Glomerular visceral epithelial cell (primary cell): ENCODE measurements at regions not wholly inside any gene's neighbourhood (a gene's known extent, or its start where the extent isn't known, plus 50 kb on each side); places are given as distances from the start of the nearest gene placed in this dataset.
"Not testable (repeated sequence)": the region's sequence is repeated elsewhere in the genome, so short reads cannot be mapped to it uniquely, and the experiment has no call there.

Experiments used
- DNase-seq: peaks from one replicate; pipeline ENCODE4 v3.0.0-alpha.2; 2016; ENCODE audit errors: extremely low spot score

DNA sequence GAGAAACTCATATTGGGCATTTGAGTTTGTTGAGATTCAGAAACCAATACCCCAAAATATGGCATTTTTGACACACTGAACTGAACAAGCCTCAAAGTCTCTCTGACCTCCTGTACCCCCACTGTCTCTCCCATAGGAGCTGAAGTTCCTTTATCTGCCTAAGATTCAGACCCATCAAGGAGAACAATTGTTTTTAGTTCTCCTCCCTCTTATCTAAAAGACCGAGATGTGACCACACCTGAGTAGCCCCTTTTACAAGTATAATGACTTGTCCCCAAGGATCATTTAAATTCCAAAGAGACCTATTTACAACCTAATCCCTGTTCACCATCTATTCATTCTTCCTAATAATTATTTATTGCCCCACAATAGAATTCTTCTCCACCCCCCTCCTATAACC is 122.1 kb upstream of the PLAAT1 start:
- DNase-seq, result no peak

- no peak for DNase-seq
These were observed 121.1 kb upstream of the PLAAT1 start for GRCh38 chr3:193119926-193120325.

- DNase-seq, result no peak
These were observed 116.2 kb upstream of the PLAAT1 start for GRCh38 chr3:193124861-193125260.

DNA sequence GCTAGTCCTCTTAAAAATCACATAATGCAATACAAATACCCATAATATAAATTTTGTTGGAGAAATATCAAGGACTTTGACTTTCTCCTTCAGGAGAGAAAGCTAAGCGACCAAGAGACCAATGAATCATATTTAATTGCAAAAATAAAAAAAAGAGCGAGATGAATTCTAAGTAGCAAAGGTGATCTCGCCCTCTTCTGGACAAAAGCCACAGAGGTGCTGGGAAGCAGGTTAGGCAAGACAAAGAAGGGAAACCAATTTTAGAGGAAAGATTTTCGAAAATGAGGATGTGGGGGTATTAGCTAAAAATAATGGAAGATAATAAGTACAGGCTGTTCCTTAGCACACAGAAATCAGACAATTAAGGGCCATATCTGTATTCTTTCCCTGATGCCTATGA is 111.4 kb upstream of the PLAAT1 start:
- no peak for DNase-seq

DNA sequence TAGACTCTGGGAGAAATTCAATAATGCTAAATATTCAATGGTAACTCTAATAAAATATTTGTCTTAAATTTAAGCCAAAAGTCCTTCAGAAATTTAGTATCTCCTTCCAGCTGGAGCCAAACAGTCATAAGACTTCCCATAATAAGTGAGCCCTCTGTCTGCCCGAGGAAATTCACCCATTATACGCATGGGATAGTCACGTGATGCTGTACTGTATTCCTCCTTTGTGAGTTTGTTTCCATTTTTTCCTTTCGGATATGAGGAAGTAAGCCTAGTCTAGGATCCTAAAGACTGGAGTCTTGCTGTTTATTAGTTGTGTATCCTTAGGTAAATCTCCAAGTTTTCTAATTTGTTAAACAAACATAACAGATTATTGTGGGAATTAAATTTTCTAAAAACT is 110.4 kb upstream of the PLAAT1 start:
- no peak for DNase-seq

DNA sequence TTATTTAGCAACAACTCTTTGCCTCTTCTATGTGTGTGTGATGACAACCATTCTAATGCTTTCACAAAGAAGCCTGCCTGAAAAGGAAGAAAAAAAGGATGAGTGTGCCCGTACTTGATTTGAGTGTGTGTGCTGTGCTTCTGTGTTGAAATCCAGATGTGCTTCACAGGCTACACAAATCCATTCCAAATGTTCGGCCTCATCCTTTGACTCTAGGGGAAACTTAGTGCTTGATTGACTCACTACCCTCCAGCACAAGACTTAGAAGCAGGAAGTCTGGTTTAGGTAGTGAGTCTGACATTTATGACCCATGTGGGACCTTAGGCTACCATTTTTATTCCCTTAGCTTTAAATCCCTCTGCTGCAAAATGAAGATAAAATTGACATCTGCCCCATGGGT is 108.8 kb upstream of the PLAAT1 start:
- no peak for DNase-seq

- DNase-seq, result no peak
These were observed 108.1 kb upstream of the PLAAT1 start for GRCh38 chr3:193132964-193133363.

DNA sequence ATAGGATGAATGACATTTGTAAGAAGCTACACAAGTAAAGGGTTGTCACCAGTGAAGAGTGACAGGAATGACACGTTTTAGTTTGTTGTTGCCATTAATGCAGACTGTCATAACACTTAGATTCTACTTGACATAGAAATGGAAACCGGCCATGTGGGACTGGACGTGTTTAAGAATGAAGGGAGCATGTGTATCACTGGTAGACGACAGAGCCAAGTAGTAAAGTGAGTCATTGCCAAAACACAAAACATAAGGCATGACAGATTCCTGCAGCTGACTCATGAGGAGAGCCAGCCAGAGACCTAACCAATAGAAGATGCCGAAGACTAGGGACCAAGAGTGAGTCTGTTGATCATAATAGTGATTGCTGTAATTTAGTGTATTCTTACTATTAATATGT is 106.2 kb upstream of the PLAAT1 start:
- peak; percentile 25 for DNase-seq

GRCh38 chr3:193140381-193140780 is 100.6 kb upstream of the PLAAT1 start:
- no peak for DNase-seq

DNA sequence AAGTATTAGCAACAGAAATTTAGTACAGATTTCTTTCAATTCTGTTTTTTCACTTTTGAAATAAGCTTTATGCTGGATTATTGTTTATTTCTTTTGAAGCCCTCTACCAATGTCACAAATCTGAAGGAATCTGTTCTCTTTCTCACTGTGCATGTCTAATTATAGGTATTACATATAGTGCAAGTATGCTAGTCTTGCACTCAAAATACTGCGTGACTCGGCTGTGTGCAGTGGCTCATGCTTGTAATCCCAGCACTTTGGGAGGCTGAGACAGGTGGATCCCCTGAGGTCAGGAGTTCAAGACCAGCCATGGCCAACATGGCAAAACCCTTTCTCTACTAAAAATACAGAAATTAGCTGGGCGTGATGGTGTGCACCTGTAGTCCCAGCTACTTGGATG is 95.8 kb upstream of the PLAAT1 start:
- no peak for DNase-seq

DNA sequence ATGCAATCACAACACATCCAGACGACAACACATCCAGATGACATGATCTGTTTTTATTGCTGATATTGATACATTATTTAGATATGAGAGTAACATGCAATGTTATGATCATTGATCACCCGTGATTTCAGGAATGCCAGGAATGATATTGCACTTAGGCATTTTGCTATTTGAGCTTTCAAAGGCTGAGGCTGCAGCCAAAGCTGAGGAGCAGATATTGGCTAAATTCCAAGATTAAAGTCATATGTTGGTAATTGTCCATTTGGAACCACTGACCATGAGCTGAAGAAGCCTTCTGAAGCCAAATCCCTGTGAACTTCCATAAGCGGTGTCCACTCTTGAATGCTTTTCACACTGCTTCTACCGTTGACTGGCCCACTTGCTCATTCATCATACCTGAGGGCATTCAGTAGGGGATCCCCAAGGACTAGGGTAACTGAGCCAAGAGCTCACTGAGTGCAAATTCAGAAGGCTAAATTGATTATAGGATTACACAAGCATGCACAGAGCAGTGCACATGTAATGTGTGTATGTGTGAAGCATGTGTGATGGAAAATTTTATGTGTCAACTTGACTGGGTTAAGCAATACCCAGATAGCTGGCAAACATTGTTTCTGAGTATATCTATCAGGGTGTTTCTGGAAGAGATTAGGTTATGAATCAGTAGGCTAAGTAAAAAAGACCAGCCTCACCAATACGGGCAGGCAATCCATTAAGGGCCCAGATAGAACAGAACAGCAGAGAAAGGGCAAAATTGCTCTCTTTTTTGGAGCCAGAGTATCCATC is 92.1 kb upstream of the PLAAT1 start:
- no peak for DNase-seq

DNA sequence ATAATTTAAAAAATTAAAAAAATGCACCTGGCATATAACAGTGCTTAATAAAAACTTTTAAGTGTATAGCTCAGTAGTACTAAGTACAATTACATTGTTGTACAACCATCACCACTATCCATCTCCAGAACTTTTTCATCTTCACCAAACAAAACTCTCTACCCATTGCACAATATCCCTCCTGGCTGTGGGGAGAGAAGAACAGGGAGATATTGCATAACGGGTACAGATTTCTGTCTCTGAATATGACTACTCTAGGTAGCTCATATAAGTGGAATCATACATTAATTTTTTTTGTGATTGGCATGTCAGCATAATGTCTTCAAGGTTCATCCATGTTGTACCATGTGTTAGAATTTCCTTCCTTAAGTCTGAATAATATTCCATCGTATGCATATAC is 91.0 kb upstream of the PLAAT1 start:
- DNase-seq, result no peak

DNA sequence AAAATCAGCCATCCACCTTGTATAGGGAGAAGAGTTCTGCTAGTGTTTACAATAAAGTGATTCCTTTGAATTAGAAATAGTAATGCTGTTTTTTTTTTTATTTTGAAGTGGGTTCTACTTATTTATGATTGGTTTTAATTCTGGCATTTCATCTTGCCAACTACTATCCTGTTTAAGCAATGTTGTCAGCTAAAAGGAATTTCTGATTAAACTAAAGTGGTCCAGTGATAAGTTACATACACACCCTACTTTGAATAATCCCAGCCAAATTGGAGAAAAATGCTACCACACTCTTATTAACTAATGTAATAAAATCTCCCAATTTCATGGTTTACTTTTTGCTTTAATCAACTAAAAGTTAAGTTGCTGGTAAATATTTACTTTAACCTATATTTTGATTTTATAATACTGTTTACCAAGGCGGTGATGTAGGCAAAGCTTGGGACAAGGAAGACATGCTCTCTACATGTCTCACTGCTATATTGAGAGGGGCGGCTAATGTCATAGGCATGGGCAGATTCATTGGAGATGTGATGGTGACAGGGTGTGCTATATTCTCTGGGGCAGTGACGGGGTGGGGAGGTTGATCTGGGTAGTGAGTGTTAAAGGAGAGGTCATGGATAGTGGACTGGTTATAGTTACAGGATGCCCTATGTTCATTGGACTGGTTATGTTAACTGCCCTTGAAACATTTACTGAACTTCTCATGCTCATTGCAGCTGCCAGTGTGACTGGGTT is 85.8 kb upstream of the PLAAT1 start:
- DNase-seq, result not testable (repeated sequence)

DNA sequence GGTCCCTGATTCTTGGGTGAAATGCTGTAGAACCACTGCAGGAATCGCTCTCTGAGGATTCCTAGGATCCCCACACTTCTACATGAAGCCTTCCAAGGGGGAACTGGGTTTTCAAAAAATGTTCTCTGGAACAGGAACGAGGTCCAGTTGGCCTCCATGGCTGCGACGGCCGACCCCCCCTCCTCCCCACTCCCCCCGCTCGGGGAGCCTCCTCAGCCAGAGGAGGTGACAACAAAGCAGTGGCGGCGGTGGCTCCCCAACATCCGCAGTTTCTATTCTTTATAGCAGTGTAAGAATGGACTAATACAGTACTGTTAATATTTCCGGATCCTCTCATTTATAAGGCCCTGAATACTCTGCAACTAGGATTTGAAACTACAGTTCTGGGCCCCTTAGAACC is 84.0 kb upstream of the PLAAT1 start:
- no peak for DNase-seq

DNA sequence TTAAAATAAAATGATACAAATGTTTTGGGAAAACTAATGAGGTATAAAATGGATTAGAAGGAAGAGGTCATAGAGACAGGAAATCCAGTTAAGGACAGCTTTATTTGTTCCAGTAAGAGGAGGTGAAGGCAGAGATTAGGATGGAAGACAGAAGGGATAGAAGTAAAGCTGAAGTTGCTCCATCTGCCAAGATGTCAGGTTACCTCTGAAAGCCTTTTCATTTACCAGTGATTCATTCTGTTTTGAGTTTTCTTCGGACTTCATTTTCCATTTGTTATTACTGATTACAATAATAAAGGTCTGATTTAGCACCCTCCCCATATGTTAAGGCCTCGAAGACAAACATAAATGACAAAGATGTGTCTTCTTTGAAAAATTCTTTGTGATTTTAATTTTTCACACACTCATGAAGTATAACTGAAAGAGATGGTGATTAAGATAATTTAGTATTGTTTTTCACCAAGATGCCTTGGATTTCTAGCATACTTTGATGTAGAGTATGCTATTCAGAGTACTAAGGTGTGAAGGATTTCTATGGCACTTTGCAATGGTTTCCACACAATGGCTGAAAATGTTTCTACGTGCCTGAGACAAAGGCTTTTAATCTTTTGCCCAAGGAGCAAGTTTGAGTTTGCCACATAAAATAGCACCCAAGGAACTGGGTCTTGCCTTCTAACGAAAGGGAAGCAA is 75.4 kb upstream of the PLAAT1 start:
- no peak for DNase-seq

DNA sequence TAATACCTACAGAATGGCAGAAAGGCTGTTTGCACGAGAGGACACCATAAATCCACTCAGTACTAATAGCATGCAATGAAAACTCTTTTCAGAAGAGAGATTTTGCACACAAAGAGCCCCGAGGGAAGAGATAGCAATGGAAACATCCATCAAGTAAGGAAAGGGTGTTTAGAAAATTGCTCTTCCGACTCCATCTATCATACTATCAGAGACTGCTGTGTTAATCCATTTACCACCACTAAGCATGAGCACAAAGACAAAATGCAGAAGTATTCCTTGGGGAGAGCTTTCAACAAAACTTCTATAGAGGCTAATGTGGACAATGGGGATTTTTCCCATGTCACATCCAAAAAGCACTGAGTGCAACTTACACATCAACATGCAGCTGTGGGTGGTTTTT is 72.1 kb upstream of the PLAAT1 start:
- DNase-seq, result no peak

DNA sequence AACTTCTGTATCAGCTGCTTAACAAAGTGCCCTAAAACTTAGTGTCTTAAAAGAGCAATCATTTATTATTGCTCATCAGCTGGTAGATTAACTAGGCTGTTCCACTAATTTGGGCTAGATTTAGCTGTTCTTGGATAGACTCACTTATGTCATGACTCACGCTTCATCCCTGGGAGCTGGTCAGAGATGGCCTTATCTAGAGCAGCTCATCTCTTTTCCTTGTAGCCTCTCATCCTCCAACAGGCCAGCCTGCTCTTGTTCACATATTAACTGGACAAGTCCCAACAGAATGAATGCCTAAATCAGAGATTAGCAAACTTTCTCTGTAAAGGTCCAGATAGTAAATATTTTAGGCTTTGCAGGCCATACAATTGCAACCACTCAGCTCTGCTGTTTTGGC is 66.9 kb upstream of the PLAAT1 start:
- no peak for DNase-seq

DNA sequence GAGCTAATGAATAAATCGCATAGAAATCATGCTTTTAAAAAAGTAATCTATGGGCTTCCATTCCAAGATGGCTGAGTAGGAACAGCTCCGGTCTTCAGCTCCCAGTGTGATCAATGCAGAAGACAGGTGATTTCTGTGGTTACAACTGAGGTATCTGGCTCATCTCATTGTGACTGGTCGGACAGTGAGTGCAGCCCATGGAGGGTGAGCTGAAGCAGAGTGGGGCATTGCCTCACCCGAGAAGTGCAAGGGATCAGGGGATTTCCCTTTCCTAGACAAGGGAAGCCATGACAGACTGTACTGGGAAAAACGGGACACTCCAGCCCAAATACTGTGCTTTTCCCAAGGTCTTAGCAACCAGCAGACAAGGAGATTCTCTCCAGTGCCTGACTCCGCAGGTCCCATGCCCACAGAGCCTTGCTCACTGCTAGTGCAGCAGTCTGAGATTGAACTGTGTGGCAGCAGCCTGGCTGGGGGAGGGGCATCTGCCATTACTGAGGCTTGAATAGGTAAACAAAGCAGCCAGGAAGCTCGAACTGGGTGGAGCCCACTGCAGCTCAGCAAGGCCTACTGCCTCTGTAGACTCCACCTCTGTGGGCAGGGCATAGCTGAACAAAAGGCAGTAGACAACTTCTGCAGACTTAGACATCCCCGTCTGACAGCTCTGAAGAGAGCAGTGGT is 61.5 kb upstream of the PLAAT1 start:
- not testable (repeated sequence) for DNase-seq

GRCh38 chr3:193187070-193187722 is 53.8 kb upstream of the PLAAT1 start:
- no peak for DNase-seq

DNA sequence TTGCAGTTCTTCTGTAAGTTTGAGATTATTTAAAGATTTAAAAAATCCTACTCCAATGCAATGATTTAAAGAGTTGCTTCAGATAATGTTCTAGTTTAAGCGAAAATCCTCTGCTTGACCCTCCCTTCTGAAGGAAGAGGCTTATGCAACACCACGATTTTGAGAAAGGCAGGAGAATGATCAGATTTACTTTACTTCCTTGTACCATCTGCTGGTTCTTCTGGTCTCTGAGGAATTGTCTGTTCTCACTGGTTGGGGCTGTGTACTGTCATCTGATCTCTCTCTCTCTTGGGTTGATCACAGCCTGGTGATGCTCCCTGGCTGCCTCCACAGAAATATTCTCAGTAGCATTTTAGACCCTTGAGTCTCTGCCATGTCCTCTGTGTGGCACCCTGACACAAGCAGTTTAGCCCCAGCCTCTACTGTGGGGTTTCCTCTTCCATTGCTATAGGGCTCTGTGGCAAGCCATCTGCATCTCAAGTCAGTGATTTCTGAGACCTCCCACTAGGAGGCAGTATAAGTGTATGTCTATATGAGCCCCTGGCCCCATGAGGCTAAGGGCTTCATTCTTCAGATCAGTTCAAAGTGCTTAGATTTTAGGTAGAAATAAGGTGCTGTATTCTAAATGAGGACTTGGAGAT is 50.8 kb upstream of the PLAAT1 start:
- no peak for DNase-seq
